ENCODE measurements at regions not wholly inside any gene's neighbourhood (a gene's known extent, or its start where the extent isn't known, plus 50 kb on each side); places are given as distances from the start of the nearest gene placed in this dataset.

DNA sequence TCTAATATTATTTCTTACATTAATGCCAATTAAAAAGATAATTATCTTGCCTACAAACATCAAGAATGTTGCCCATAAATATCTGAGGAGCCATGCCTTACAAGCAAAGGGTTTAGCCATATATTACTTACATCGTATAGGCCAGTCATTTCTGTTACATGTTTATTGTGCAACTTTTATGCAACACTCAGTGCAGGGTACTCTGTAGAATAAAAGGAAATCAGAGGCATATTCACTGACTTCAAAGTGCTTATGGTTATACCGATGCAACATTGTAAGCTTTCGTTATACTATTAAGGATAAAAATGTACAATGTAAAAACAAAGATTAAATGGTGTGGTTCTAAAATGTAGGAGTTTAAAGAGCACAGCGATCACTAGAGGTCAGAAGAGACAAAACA is 315.9 kb downstream of the PCDH10 start:
- TF ChIP-seq, protein P1, sequence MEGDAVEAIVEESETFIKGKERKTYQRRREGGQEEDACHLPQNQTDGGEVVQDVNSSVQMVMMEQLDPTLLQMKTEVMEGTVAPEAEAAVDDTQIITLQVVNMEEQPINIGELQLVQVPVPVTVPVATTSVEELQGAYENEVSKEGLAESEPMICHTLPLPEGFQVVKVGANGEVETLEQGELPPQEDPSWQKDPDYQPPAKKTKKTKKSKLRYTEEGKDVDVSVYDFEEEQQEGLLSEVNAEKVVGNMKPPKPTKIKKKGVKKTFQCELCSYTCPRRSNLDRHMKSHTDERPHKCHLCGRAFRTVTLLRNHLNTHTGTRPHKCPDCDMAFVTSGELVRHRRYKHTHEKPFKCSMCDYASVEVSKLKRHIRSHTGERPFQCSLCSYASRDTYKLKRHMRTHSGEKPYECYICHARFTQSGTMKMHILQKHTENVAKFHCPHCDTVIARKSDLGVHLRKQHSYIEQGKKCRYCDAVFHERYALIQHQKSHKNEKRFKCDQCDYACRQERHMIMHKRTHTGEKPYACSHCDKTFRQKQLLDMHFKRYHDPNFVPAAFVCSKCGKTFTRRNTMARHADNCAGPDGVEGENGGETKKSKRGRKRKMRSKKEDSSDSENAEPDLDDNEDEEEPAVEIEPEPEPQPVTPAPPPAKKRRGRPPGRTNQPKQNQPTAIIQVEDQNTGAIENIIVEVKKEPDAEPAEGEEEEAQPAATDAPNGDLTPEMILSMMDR (IDR thresholded peaks at IDR 0.05; ENCODE audit: low read depth, low read length, missing control alignments), result no peak
- no peak overlapping the region for H3K4me3 ChIP-seq (ENCODE audit: low read depth, low read length)
- DNase-seq (ENCODE audit: low read depth), result no peak

DNA sequence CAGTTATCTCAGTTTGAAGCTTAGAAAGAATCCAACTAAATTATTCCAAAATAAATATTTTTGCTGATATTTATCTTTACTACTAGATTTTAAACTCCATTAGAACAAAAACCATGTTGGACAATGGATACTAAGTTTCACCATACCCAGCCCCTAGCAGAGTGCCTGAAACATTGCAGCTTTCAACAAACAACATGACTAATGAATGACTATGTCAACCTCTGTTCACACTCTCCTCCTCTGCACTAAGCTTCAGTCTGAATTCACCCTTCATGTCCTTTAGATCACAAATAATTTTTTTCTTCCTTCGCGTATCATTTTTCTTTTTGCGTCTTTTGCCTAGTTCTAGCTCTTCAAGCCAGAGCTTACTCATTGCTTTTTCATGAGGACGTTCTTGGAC is 315.2 kb downstream of the PCDH10 start:
- no peak for DNase-seq (ENCODE audit: low read depth)
- TF ChIP-seq, protein P1 (IDR thresholded peaks at IDR 0.05; ENCODE audit: low read depth, low read length, missing control alignments), result no peak
- H3K4me3 ChIP-seq (ENCODE audit: low read depth, low read length), result no peak overlapping the region

DNA sequence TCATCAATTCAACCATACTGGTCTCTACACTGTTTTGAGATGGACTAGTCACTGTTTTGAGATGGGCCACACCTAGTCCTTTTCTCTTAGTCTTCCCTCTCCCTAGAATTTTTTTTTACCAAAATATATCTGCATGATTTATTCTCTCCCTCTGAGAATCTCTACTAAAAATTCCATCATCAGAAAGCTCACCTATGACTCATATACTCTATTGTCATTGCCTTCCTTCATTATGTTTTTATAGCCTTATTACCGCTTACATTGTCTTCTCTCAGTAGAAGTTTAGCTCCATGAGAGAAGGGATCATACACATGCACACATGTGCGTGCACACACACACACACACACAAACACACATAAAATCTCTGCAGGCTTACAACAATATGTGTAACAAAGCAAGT is 303.6 kb downstream of the PCDH10 start:
- no peak for DNase-seq (ENCODE audit: low read depth)
- H3K4me3 ChIP-seq (ENCODE audit: low read depth, low read length), result no peak overlapping the region
- TF ChIP-seq, protein P1 (IDR thresholded peaks at IDR 0.05; ENCODE audit: low read depth, low read length, missing control alignments), result no peak

DNA sequence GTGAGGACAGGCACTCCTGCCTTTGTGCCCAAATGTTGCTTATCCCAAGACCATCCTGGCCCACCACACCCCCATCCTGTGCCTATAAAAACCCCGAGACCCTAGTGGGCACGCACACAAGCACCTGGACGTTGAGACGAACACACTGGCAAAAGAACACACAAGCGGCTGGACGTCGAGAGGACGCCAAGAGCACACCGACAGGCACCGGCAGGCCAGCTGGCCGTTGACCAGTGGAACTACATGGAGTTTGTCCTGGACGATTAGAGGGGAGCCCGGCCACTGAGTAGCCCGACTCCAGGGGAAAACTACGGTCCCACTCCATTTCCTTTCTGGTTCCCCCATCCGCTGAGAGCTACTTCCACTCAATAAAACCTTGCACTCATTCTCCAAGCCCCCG is 301.7 kb downstream of the PCDH10 start:
- DNase-seq (ENCODE audit: low read depth), result no peak
- no peak overlapping the region for H3K4me3 ChIP-seq (ENCODE audit: low read depth, low read length)
- TF ChIP-seq, protein P1 (IDR thresholded peaks at IDR 0.05; ENCODE audit: low read depth, low read length, missing control alignments), result no peak

DNA sequence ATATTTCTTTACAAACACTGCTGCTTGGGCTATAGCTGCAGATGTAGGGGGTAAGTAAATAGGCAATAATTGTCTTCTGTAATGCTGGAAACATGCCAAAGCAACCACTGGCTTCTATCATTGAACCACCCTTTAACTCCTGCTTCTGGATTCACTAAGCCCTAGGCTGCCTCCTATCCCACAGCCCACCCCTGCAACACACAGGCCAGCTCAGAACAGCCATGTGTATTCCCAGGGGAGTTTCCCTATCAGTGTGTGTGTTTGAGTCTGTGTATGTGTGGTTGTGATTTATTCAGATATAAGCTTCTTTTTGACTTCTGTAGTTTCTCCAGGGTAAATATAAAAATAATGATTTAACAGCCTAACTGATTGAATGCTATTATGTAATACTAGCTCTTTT is 291.3 kb downstream of the PCDH10 start:
- no peak for DNase-seq (ENCODE audit: low read depth)
- TF ChIP-seq, protein P1 (IDR thresholded peaks at IDR 0.05; ENCODE audit: low read depth, low read length, missing control alignments), result no peak
- H3K4me3 ChIP-seq (ENCODE audit: low read depth, low read length), result no peak overlapping the region

DNA sequence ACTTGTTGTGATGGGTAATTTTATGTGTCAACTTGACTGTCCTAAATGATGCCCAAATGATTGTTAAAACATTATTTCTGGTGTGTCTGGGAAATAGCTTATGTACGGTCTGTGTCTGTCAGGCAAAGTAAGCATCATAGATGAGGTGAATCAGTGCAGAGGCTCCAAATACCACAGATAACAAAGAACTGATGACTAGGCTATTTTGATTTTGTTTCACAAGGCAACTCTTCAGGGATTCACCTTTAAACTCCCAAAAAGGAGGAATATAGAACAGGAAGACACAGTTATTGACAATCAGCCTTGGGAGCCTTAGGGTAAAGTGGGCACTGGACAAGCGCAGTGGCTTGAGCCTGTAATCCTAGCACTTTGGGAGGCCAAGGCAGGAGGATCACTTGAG is 290.7 kb downstream of the PCDH10 start:
- TF ChIP-seq, protein P1 (IDR thresholded peaks at IDR 0.05; ENCODE audit: low read depth, low read length, missing control alignments), result no peak
- no peak overlapping the region for H3K4me3 ChIP-seq (ENCODE audit: low read depth, low read length)

DNA sequence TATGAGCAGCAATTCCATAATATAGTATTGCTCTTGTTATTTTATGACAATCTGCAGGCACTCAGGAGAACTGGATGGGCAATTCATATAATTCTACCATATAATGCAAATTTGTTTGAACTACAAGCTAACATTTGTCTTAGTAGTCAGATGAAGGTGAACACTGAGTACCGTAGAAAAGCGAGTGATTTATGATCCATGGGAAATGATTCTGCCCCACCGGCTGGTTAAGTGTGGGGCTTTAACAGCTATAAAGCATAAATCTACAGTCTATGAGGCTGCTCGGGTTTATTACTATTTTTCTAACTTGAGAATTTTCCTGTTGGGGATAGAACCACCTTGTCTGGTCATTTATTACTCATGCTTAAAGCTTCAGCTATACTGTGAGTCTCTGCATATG is 275.5 kb downstream of the PCDH10 start:
- TF ChIP-seq, protein P1 (IDR thresholded peaks at IDR 0.05; ENCODE audit: low read depth, low read length, missing control alignments), result no peak
- no peak overlapping the region for H3K4me3 ChIP-seq (ENCODE audit: low read depth, low read length)
- no peak for DNase-seq (ENCODE audit: low read depth)

More for the DNA sequence above, 290.7 kb downstream of the PCDH10 start:
- no peak for DNase-seq (ENCODE audit: low read depth)
